OCI-LY3 (cell line): ENCODE measurements at regions not wholly inside any gene's neighbourhood (a gene's known extent, or its start where the extent isn't known, plus 50 kb on each side); places are given as distances from the start of the nearest gene placed in this dataset.

Experiments
- H2AFZ ChIP-seq: fragments of 200-600, 300-600 bp; shearing (Covaris generic); 2 replicates; pipeline ENCODE4 v1.6.0; 2014; ENCODE audit warnings: antibody characterized with exemption, low read depth, low read length
- H3K27ac ChIP-seq: fragments of 200-600, 300-600 bp; sonication (generic); 2 replicates; pipeline ENCODE4 v1.5.1; 2014; ENCODE audit warnings: mild to moderate bottlenecking, low read length, moderate library complexity, mixed read lengths
- H3K27me3 ChIP-seq: fragments of 200-600, 300-600 bp; sonication (generic); 2 replicates; pipeline ENCODE4 v1.6.1; 2014; ENCODE audit warnings: low read depth, low read length, mixed read lengths
- H3K36me3 ChIP-seq: fragments of 200-600, 300-600 bp; sonication (generic); replicated peaks from 2 replicates; pipeline ENCODE3; 2014; ENCODE audit warnings: low read depth, low read length, mixed read lengths
- H3K4me1 ChIP-seq: fragments of 300-600, 200-600 bp; sonication (generic); 2 replicates; pipeline ENCODE4 v1.6.1; 2014; ENCODE audit warnings: low read length, mixed read lengths
- H3K4me2 ChIP-seq: fragments of 200-600, 300-600 bp; sonication (generic); 2 replicates; pipeline ENCODE4 v1.6.1; 2014; ENCODE audit warnings: low read length, mixed read lengths
- H3K4me3 ChIP-seq: fragments of 300-600, 200-600 bp; sonication (generic); 2 replicates; pipeline ENCODE4 v1.5.1; 2014; ENCODE audit warnings: antibody characterized with exemption, mild to moderate bottlenecking, low read length, moderate library complexity
- H3K79me2 ChIP-seq: fragments of 300-600, 200-600 bp; shearing (Covaris generic); 2 replicates; pipeline ENCODE4 v1.6.1; 2014; ENCODE audit warnings: mild to moderate bottlenecking, low read length, mixed read lengths
- H3K9ac ChIP-seq: fragments of 300-600, 200-600 bp; shearing (Covaris generic); 2 replicates; pipeline ENCODE4 v1.6.0; 2014; ENCODE audit warnings: mild to moderate bottlenecking, low read length, moderate library complexity
- H3K9me3 ChIP-seq: fragments of 200-600, 300-600 bp; shearing (Covaris generic); 2 replicates; pipeline ENCODE4 v1.6.1; 2014; ENCODE audit warnings: low read length, mixed read lengths; ENCODE audit not compliant: insufficient read depth
- H4K20me1 ChIP-seq: fragments of 200-600, 300-600 bp; sonication (generic); 2 replicates; pipeline ENCODE4 v1.6.1; 2016; ENCODE audit warnings: low read length, mixed read lengths; ENCODE audit not compliant: insufficient read depth
- CTCF ChIP-seq: fragments of 200-600, 300-600 bp; sonication (generic); IDR thresholded peaks from 2 replicates; pipeline ENCODE4 v1.5.1; 2014; ENCODE audit warnings: antibody characterized with exemption, low read length, low read depth
- EZH2phosphoT487 ChIP-seq: fragments of 200-600 bp; shearing (Covaris generic); IDR thresholded peaks from 2 replicates; pipeline ENCODE4 v1.6.1; 2018; ENCODE audit warnings: antibody characterized with exemption, mixed run types, low read depth

GRCh38 chr22:48099251-48099650, 1336.8 kb downstream of the TBC1D22A start:
- H3K9me3 ChIP-seq, result no peaks in the 10 kb centered on the region
- H3K27me3 ChIP-seq, result no peaks in the 10 kb centered on the region
- H3K4me2 ChIP-seq, result peak overlapping the region; percentile 74
- H2AFZ ChIP-seq, result peak overlapping the region; percentile 23; the same call in 1 of the 2 replicates
- TF ChIP-seq CTCF, result no peak
- TF ChIP-seq EZH2phosphoT487, result no peak
- H3K27ac ChIP-seq, result peak overlapping the region; percentile 98
- peak overlapping the region; percentile 59; the same call in 1 of the 2 replicates for H3K4me3 ChIP-seq
- H4K20me1 ChIP-seq, result no peaks in the 10 kb centered on the region
- peaks cover 42% of the 10 kb centered on the region for H3K4me1 ChIP-seq
- H3K79me2 ChIP-seq, result no peaks in the 10 kb centered on the region
- H3K9ac ChIP-seq, result peak overlapping the region; percentile 75
- H3K36me3 ChIP-seq, result peaks cover 6% of the 10 kb centered on the region

GRCh38 chr22:48098921-48099245, 1336.4 kb downstream of the TBC1D22A start:
- TF ChIP-seq CTCF, result no peak
- TF ChIP-seq EZH2phosphoT487, result no peak
- no peaks in the 10 kb centered on the region for H3K27me3 ChIP-seq
- peaks cover 46% of the 10 kb centered on the region for H3K4me1 ChIP-seq
- H2AFZ ChIP-seq, result peak overlapping the region; percentile 23
- H3K9ac ChIP-seq, result peak overlapping the region; percentile 75
- H3K9me3 ChIP-seq, result no peaks in the 10 kb centered on the region
- H3K4me3 ChIP-seq, result peak overlapping the region; percentile 59
- peak overlapping the region; percentile 98 for H3K27ac ChIP-seq
- H4K20me1 ChIP-seq, result no peaks in the 10 kb centered on the region
- H3K36me3 ChIP-seq, result peaks cover 6% of the 10 kb centered on the region
- no peaks in the 10 kb centered on the region for H3K79me2 ChIP-seq
- peak overlapping the region; percentile 74 for H3K4me2 ChIP-seq

GRCh38 chr22:48098243-48098920, 1335.9 kb downstream of the TBC1D22A start:
- H3K9me3 ChIP-seq, result no peaks in the 10 kb centered on the region
- no peaks in the 10 kb centered on the region for H3K79me2 ChIP-seq
- H3K4me1 ChIP-seq, result peaks cover 46% of the 10 kb centered on the region
- peak overlapping the region; percentile 74 for H3K4me2 ChIP-seq
- H3K36me3 ChIP-seq, result peaks cover 6% of the 10 kb centered on the region
- H3K4me3 ChIP-seq, result peak overlapping the region; percentile 59
- H4K20me1 ChIP-seq, result no peaks in the 10 kb centered on the region
- H2AFZ ChIP-seq, result peak overlapping the region; percentile 23; the same call in 1 of the 2 replicates
- H3K27me3 ChIP-seq, result no peaks in the 10 kb centered on the region
- peak overlapping the region; percentile 98 for H3K27ac ChIP-seq
- H3K9ac ChIP-seq, result peak overlapping the region; percentile 75
- TF ChIP-seq CTCF, result no peak
- no peak; the same call in 1 of the 2 replicates for TF ChIP-seq EZH2phosphoT487

GRCh38 chr22:48097723-48098122, 1335.3 kb downstream of the TBC1D22A start:
- Histone ChIP-seq H3K4me2 (peak overlapping the region; percentile 65), H3K9ac (peak overlapping the region; percentile 75), H3K27ac (peak overlapping the region; percentile 98), H3K27me3 (no peaks in the 10 kb centered on the region), H3K9me3 (no peaks in the 10 kb centered on the region), H4K20me1 (no peaks in the 10 kb centered on the region), H3K36me3 (peaks cover 6% of the 10 kb centered on the region), H3K4me3 (peak overlapping the region; percentile 45), H3K79me2 (no peaks in the 10 kb centered on the region), H3K4me1 (peaks cover 46% of the 10 kb centered on the region), H2AFZ (peak overlapping the region; percentile 9; the same call in 1 of the 2 replicates)
- TF ChIP-seq EZH2phosphoT487, result no peak
- no peak for TF ChIP-seq CTCF
